LNCAP (cell line): ENCODE measurements at regions not wholly inside any gene's neighbourhood (a gene's known extent, or its start where the extent isn't known, plus 50 kb on each side); places are given as distances from the start of the nearest gene placed in this dataset.

Source experiments
- CTCF ChIP-seq: fragments of 450-650 bp; IDR thresholded peaks from 2 replicates; pipeline ENCODE4 v1.5.1; 2017; ENCODE audit warnings: mild to moderate bottlenecking

GRCh38 chr20:51861726-51862466 is 59.6 kb upstream of the SALL4 start:
- no peak for TF ChIP-seq CTCF

- no peak for TF ChIP-seq CTCF
These were observed 58.0 kb upstream of the SALL4 start for GRCh38 chr20:51860111-51860882.

GRCh38 chr20:51856432-51856831 is 54.1 kb upstream of the SALL4 start:
- TF ChIP-seq CTCF, result no peak

GRCh38 chr20:51854921-51855320 is 52.6 kb upstream of the SALL4 start:
- TF ChIP-seq CTCF, result no peak
